Activated naive CD8-positive, alpha-beta T cell treated with anti-CD3 and anti-CD28 coated beads for 36 hours (primary cell): ENCODE measurements at regions not wholly inside any gene's neighbourhood (a gene's known extent, or its start where the extent isn't known, plus 50 kb on each side); places are given as distances from the start of the nearest gene placed in this dataset.

Experiments
- DNase-seq: peaks from one replicate; pipeline ENCODE4 v3.0.0; 2021
- H3K27ac Mint-ChIP-seq: one replicate; pipeline ENCODE4 v1.8.0; 2022; ENCODE audit warnings: mild to moderate bottlenecking, moderate library complexity, mixed read lengths
- H3K27me3 Mint-ChIP-seq: one replicate; pipeline ENCODE4 v1.8.0; 2022; ENCODE audit warnings: mild to moderate bottlenecking, mixed read lengths
- H3K36me3 Mint-ChIP-seq: one replicate; pipeline ENCODE4 v1.8.0; 2021; ENCODE audit warnings: mild to moderate bottlenecking, mixed read lengths
- H3K4me1 Mint-ChIP-seq: one replicate; pipeline ENCODE4 v1.8.0; 2021; ENCODE audit warnings: mixed read lengths
- H3K4me3 Mint-ChIP-seq: one replicate; pipeline ENCODE4 v1.8.0; 2022; ENCODE audit warnings: mild to moderate bottlenecking, moderate library complexity, mixed read lengths
- H3K9me3 Mint-ChIP-seq: one replicate; pipeline ENCODE4 v1.8.0; 2022; ENCODE audit warnings: mixed read lengths

GRCh38 chr1:72649991-72650390, 367.7 kb upstream of the NEGR1 start:
- Mint-ChIP-seq H3K27ac (no peak overlapping the region), H3K27me3 (no peaks in the 10 kb centered on the region), H3K36me3 (no peaks in the 10 kb centered on the region), H3K4me1 (no peaks in the 10 kb centered on the region), H3K9me3 (no peaks in the 10 kb centered on the region), H3K4me3 (no peak overlapping the region)
- DNase-seq, result no peak

DNA sequence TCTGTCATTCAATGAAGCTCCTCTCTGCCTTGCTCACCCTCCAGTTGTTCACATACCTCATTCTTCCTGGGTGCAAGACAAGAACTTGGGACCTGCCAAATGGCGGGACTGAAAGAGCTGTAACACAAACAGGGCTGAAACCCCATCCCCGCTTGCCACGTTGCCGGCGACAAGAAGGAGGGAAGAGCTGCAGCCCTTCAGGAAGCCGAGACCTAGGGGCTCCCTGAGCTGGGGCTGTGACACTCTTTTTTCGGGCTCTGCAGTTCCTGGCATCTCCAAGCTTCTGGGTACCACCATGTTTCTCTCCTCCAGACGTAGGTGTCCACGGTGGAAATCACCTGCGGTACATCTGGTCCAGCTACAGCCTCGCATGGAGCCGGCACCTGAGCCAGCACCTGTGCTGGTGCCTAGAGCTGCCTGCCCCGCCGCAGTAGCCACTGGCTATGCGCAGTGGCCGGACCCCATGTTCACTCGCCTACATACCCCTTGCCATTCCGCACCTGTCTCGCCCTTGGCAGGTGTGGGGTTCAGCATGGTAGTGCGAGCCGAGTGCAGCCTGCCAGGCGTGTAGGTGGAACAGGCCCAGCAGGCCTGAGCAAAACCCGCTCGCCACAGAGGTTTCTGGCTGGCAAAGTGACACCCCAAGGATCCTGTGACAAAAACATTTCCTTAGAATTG, 367.0 kb upstream of the NEGR1 start:
- no peak overlapping the region for H3K4me3 Mint-ChIP-seq
- H3K36me3 Mint-ChIP-seq, result no peaks in the 10 kb centered on the region
- H3K27me3 Mint-ChIP-seq, result no peaks in the 10 kb centered on the region
- H3K9me3 Mint-ChIP-seq, result no peaks in the 10 kb centered on the region
- no peaks in the 10 kb centered on the region for H3K4me1 Mint-ChIP-seq
- DNase-seq, result no peak
- no peak overlapping the region for H3K27ac Mint-ChIP-seq

GRCh38 chr1:72648465-72648864, 366.1 kb upstream of the NEGR1 start:
- Mint-ChIP-seq H3K9me3 (no peaks in the 10 kb centered on the region), H3K4me3 (no peak overlapping the region), H3K27ac (no peak overlapping the region), H3K4me1 (no peaks in the 10 kb centered on the region), H3K36me3 (no peaks in the 10 kb centered on the region), H3K27me3 (no peaks in the 10 kb centered on the region)
- no peak for DNase-seq

DNA sequence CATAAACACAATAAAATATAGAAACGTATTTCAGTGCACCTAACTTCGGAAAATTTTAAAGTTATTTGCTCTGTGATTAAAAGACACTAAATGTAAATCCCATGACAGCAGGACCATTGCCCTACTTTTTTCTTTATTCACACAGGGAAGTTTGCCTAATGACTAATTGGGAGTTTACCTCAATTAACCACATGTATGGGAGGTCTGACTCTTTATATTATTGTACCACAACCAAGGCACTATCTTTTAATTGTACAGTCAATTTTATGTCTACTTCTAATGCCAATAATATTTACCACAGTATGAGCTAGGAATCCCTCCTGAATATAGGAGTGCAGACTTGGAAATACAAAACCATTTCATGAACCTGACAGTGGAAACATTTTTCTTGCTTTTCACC, 360.8 kb upstream of the NEGR1 start:
- no peak for DNase-seq
- no peaks in the 10 kb centered on the region for H3K27me3 Mint-ChIP-seq
- no peaks in the 10 kb centered on the region for H3K4me1 Mint-ChIP-seq
- no peak overlapping the region for H3K27ac Mint-ChIP-seq
- H3K4me3 Mint-ChIP-seq, result no peak overlapping the region
- H3K36me3 Mint-ChIP-seq, result no peaks in the 10 kb centered on the region
- H3K9me3 Mint-ChIP-seq, result no peaks in the 10 kb centered on the region

- H3K4me3 Mint-ChIP-seq, result no peak overlapping the region
- H3K4me1 Mint-ChIP-seq, result no peaks in the 10 kb centered on the region
- H3K36me3 Mint-ChIP-seq, result no peaks in the 10 kb centered on the region
- H3K27ac Mint-ChIP-seq, result no peak overlapping the region
- no peak for DNase-seq
- no peaks in the 10 kb centered on the region for H3K27me3 Mint-ChIP-seq
- no peaks in the 10 kb centered on the region for H3K9me3 Mint-ChIP-seq
Measured at GRCh38 chr1:72637593-72637992, 355.3 kb upstream of the NEGR1 start.

DNA sequence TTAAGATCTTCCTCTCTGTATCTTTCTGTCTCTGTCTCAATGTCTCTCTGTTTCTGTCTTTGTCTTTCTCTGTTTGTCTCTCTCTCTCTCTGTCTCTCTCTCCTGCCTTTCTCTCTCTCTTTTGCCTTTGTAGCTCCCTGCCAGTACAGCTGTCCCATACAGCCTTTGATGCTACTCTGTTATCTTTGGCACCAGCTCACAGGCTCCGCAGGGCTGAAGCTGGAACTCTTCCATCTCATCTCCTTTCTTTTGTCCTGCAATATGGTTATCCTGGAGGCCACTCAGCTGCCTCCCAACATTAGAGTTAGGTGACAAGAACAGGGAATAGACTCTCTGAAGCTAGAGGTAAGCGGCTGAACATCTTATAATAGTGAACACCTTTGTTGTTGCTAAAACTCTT, 354.3 kb upstream of the NEGR1 start:
- H3K27ac Mint-ChIP-seq, result no peak overlapping the region
- no peak for DNase-seq
- no peaks in the 10 kb centered on the region for H3K27me3 Mint-ChIP-seq
- H3K4me3 Mint-ChIP-seq, result no peak overlapping the region
- no peaks in the 10 kb centered on the region for H3K36me3 Mint-ChIP-seq
- no peaks in the 10 kb centered on the region for H3K4me1 Mint-ChIP-seq
- no peaks in the 10 kb centered on the region for H3K9me3 Mint-ChIP-seq

GRCh38 chr1:72635719-72636118, 353.4 kb upstream of the NEGR1 start:
- Mint-ChIP-seq H3K36me3 (no peaks in the 10 kb centered on the region), H3K27ac (no peak overlapping the region), H3K4me1 (no peaks in the 10 kb centered on the region), H3K4me3 (no peak overlapping the region), H3K27me3 (no peaks in the 10 kb centered on the region), H3K9me3 (no peaks in the 10 kb centered on the region)
- no peak for DNase-seq

- no peak for DNase-seq
- Mint-ChIP-seq H3K9me3 (no peaks in the 10 kb centered on the region), H3K4me1 (no peaks in the 10 kb centered on the region), H3K36me3 (no peaks in the 10 kb centered on the region), H3K27me3 (no peaks in the 10 kb centered on the region), H3K27ac (no peak overlapping the region), H3K4me3 (no peak overlapping the region)
Measured at GRCh38 chr1:72634946-72635345, 352.6 kb upstream of the NEGR1 start.

- no peaks in the 10 kb centered on the region for H3K4me1 Mint-ChIP-seq
- H3K4me3 Mint-ChIP-seq, result no peak overlapping the region
- no peaks in the 10 kb centered on the region for H3K9me3 Mint-ChIP-seq
- H3K27ac Mint-ChIP-seq, result no peak overlapping the region
- no peak for DNase-seq
- H3K27me3 Mint-ChIP-seq, result no peaks in the 10 kb centered on the region
- H3K36me3 Mint-ChIP-seq, result no peaks in the 10 kb centered on the region
Measured at GRCh38 chr1:72631449-72631848, 349.1 kb upstream of the NEGR1 start.

DNA sequence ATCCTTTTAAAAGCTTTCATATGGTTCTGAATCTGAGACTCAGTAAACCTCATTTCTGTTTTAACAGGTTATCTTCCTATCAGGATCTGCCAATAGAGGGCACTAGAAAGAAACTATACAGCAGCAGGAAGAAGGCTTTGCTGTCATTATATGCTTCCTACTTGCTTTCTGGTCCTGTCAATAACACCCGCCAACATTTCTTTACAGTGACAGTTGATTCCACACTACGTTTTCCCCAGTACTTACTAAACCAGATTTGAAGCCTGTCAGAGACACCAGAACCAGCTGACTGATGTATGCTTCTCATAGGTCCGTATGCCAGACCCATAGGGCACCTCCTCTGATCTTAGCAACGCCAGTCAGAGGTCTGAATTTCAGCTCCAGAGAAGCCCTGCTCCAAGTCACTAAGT, 341.0 kb upstream of the NEGR1 start:
- H3K27ac Mint-ChIP-seq, result no peak overlapping the region
- no peaks in the 10 kb centered on the region for H3K36me3 Mint-ChIP-seq
- no peak overlapping the region for H3K4me3 Mint-ChIP-seq
- H3K9me3 Mint-ChIP-seq, result no peaks in the 10 kb centered on the region
- H3K27me3 Mint-ChIP-seq, result no peaks in the 10 kb centered on the region
- DNase-seq, result no peak
- H3K4me1 Mint-ChIP-seq, result no peaks in the 10 kb centered on the region

DNA sequence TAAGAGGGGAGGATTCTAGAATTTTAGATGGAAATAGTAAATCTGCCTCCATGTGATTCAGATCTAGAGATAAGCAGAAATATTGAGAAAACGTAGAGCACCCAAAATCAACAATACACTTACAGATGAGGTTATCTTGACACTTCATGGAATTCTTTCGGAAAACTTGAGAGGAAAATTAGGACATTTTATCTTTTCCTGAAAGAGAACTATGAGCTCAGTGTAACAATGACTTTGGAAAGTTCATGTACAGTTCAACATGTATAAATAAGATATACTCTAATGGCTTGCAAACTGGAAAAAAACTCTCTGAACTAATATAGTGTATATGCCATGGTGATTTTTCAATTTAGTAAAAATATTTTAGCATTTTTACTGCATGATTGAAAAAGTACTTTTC, 338.1 kb upstream of the NEGR1 start:
- Mint-ChIP-seq H3K27me3 (no peaks in the 10 kb centered on the region), H3K36me3 (no peaks in the 10 kb centered on the region), H3K4me1 (no peaks in the 10 kb centered on the region), H3K9me3 (no peaks in the 10 kb centered on the region), H3K4me3 (no peak overlapping the region), H3K27ac (no peak overlapping the region)
- DNase-seq, result no peak

- H3K4me1 Mint-ChIP-seq, result no peaks in the 10 kb centered on the region
- no peaks in the 10 kb centered on the region for H3K27me3 Mint-ChIP-seq
- H3K36me3 Mint-ChIP-seq, result no peaks in the 10 kb centered on the region
- no peaks in the 10 kb centered on the region for H3K9me3 Mint-ChIP-seq
- DNase-seq, result no peak
- H3K27ac Mint-ChIP-seq, result no peak overlapping the region
- no peak overlapping the region for H3K4me3 Mint-ChIP-seq
Measured at GRCh38 chr1:72606216-72606810, 324.0 kb upstream of the NEGR1 start.

DNA sequence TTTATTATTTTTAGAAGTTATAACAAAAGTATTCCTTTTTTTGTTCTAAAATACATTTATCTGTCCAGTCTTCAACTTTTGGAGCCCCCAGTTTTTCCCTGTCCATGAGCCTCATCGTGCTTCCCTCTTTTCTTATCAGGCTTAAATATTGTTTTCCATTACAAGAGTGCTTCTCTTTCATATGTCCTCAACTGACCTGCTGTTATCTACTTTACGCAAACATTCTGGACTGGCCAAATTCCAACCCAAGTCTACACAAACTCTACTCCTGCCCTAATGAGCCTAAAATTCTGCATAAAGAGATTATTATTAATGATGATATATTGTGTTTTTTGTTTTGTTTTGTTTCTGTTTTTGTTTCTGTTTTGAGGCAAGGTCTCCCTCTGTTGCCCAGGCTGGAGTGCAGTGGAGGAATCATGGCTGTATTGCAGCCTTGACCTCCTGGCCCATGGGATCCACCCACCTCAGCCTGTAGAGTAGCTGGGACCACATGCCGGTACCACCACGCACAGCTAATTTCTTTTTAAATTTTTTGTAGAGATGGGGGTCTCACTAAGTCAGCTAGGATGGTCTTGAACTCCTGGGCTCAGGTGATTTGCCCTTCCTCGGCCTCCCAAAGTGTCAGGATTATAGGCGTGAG, 318.8 kb upstream of the NEGR1 start:
- Mint-ChIP-seq H3K4me3 (no peak overlapping the region), H3K36me3 (no peaks in the 10 kb centered on the region), H3K9me3 (no peaks in the 10 kb centered on the region), H3K4me1 (no peaks in the 10 kb centered on the region), H3K27ac (no peak overlapping the region), H3K27me3 (no peaks in the 10 kb centered on the region)
- no peak for DNase-seq

- Mint-ChIP-seq H3K36me3 (no peaks in the 10 kb centered on the region), H3K9me3 (no peaks in the 10 kb centered on the region), H3K27ac (no peak overlapping the region), H3K27me3 (no peaks in the 10 kb centered on the region), H3K4me3 (no peak overlapping the region), H3K4me1 (no peaks in the 10 kb centered on the region)
- no peak for DNase-seq
Measured at GRCh38 chr1:72586023-72586685, 303.8 kb upstream of the NEGR1 start.

DNA sequence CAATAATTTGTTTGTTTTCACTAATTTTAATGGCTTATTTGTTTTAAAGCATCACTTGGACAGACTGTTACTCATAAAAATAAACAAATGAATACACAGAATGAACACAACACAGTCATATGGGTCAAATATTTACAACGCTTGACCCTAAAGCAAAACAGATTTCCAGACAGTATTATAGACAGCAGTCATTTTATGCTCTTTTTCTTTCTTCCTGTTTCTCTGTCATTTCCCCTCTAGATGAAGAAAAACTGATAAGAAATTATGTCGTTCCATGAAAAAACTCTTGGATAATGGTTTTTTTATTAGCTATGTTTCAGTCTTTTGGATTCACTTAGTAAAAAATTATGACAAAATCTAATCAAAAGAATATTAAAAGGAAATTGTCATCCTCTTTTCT, 297.3 kb upstream of the NEGR1 start:
- Mint-ChIP-seq H3K27me3 (no peaks in the 10 kb centered on the region), H3K36me3 (no peaks in the 10 kb centered on the region), H3K4me1 (no peaks in the 10 kb centered on the region), H3K9me3 (no peaks in the 10 kb centered on the region), H3K27ac (no peak overlapping the region), H3K4me3 (no peak overlapping the region)
- no peak for DNase-seq

- DNase-seq, result no peak
- Mint-ChIP-seq H3K4me3 (no peak overlapping the region), H3K9me3 (peaks cover 2% of the 10 kb centered on the region), H3K27ac (no peak overlapping the region), H3K4me1 (peaks cover 3% of the 10 kb centered on the region), H3K27me3 (no peaks in the 10 kb centered on the region), H3K36me3 (no peaks in the 10 kb centered on the region)
Measured at GRCh38 chr1:72570815-72571214, 288.5 kb upstream of the NEGR1 start.
